HEK293T (cell line): ENCODE measurements at regions not wholly inside any gene's neighbourhood (a gene's known extent, or its start where the extent isn't known, plus 50 kb on each side); places are given as distances from the start of the nearest gene placed in this dataset.
"Not testable (repeated sequence)": the region's sequence is repeated elsewhere in the genome, so short reads cannot be mapped to it uniquely, and the experiment has no call there.

ENCODE experiments used
- CTCF ChIA-PET: fragments of 350-600 bp; formaldehyde crosslinking; extraction: SDS; loops from one replicate; lab custom pipeline; 2021; ENCODE audit warnings: antibody characterized with exemption, inconsistent platforms; lab: Yijun Ruan, JAX
- POLR2A ChIA-PET: fragments of 350-600 bp; formaldehyde crosslinking; extraction: SDS; loops from one replicate; lab custom pipeline; 2020; ENCODE audit warnings: antibody characterized with exemption, inconsistent platforms; lab: Yijun Ruan, JAX
- DNase-seq: peaks from one replicate; pipeline ENCODE4 v3.0.0; 2012; ENCODE audit warnings: mixed read lengths; ENCODE audit errors: extremely low spot score
- ARNT ChIP-seq: fragments of 450-650 bp; IDR thresholded peaks from 2 replicates; pipeline ENCODE4 v1.6.1; 2017; ENCODE audit warnings: mild to moderate bottlenecking
- BHLHE40 ChIP-seq: fragments of 450-650 bp; IDR thresholded peaks from 2 replicates; pipeline ENCODE4 v1.6.1; 2016; ENCODE audit warnings: mild to moderate bottlenecking, moderate library complexity, borderline replicate concordance
- CTBP1 ChIP-seq: fragments of 450-650 bp; IDR thresholded peaks from 2 replicates; pipeline ENCODE4 v1.6.1; 2016; ENCODE audit warnings: borderline replicate concordance
- ELF4 ChIP-seq: fragments of 450-650 bp; IDR thresholded peaks from 2 replicates; pipeline ENCODE4 v1.6.1; 2017; ENCODE audit warnings: antibody characterized with exemption
- FOXA1 ChIP-seq: fragments of 450-650 bp; IDR thresholded peaks from 2 replicates; pipeline ENCODE4 v1.6.1; 2016; ENCODE audit warnings: mild to moderate bottlenecking
- FOXK2 ChIP-seq: fragments of 450-650 bp; IDR thresholded peaks from 2 replicates; pipeline ENCODE4 v1.6.1; 2016; ENCODE audit warnings: mild to moderate bottlenecking
- FOXM1 ChIP-seq: fragments of 450-650 bp; IDR thresholded peaks from 2 replicates; pipeline ENCODE4 v1.6.1; 2017; ENCODE audit warnings: mild to moderate bottlenecking, borderline replicate concordance
- HDGF ChIP-seq: fragments of 450-650 bp; IDR thresholded peaks from 2 replicates; pipeline ENCODE4 v1.6.1; 2017; ENCODE audit warnings: antibody characterized with exemption, borderline replicate concordance
- L3MBTL2 ChIP-seq: fragments of 450-650 bp; conservative IDR thresholded peaks from 2 replicates; pipeline ENCODE4 v1.6.1; 2016; ENCODE audit warnings: mild to moderate bottlenecking
- LEF1 ChIP-seq: fragments of 450-650 bp; IDR thresholded peaks from 2 replicates; pipeline ENCODE4 v1.6.1; 2017; ENCODE audit warnings: mild to moderate bottlenecking, borderline replicate concordance
- NFRKB ChIP-seq: fragments of 450-650 bp; IDR thresholded peaks from 2 replicates; pipeline ENCODE4 v1.6.1; 2016; ENCODE audit warnings: mild to moderate bottlenecking, moderate library complexity
- SP1 ChIP-seq: fragments of 450-650 bp; IDR thresholded peaks from 2 replicates; pipeline ENCODE4 v1.6.1; 2017
- SUZ12 ChIP-seq: fragments of 450-650 bp; IDR thresholded peaks from 2 replicates; pipeline ENCODE4 v1.6.1; 2016; ENCODE audit warnings: mild to moderate bottlenecking
- TARDBP ChIP-seq: fragments of 450-650 bp; IDR thresholded peaks from 2 replicates; pipeline ENCODE4 v1.6.1; 2016
- ZNF384 ChIP-seq: fragments of 450-650 bp; IDR thresholded peaks from 2 replicates; pipeline ENCODE4 v1.6.1; 2016
- TF ChIP-seq, protein P1 (sequence below): fragments of 450-650 bp; IDR thresholded peaks from 2 replicates; pipeline ENCODE4 v1.6.1; 2016

DNA sequence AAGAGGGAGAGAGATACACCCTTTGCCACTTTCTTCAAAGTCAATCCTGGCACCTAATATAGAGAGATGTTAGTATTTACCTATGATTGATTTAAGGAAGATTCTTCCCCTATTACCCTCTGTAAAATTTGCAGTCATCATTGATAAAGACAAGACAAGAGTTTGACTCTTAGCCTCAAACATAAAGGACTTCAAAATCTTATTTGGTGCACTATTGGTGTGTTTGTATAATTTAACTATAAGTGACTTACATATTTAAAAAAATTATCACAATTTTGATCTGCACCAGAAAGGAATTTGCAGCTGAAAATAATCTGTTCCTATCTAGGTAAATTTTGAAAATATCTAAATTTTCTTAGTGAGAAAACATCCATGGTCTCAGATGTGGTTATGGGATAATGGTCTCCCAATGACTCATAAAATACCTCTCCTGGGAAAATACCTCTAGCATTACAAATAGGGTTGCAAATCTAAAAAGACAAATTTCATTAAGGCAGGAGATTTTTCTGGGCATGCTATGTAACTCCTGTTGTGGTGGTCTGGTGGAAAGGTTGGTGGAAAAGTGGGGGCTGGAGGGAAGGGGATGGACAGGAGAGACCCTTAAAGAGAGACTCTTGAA lies 173.6 kb upstream of the MED14 start:
- no peak for DNase-seq
- no peak for TF ChIP-seq ZNF384
- no peak for TF ChIP-seq ARNT
- POLR2A ChIA-PET = no interaction called here
- CTCF ChIA-PET = no interaction called here

DNA sequence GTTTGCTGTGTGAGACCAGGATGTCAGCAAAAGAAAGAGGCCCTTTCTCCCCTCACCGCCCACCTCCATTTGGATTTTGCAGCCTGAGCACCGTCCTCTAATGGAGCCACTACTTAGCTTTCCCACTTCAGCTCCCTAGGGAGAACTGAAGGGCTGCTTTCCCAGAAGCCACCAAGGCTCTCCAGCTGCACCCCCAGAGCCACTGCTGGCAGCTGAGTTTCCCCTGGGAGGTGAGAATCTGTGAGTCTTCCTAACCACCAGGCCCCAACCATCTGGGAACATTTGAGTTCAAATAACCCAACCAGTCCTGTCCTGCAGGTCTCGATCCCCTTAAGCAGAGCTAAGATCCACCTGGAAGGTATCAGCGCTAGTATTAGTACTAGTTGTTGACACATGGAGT lies 173.1 kb upstream of the USP9X start:
- POLR2A ChIA-PET = no interaction called here
- no peak for TF ChIP-seq ARNT
- TF ChIP-seq, protein P1, sequence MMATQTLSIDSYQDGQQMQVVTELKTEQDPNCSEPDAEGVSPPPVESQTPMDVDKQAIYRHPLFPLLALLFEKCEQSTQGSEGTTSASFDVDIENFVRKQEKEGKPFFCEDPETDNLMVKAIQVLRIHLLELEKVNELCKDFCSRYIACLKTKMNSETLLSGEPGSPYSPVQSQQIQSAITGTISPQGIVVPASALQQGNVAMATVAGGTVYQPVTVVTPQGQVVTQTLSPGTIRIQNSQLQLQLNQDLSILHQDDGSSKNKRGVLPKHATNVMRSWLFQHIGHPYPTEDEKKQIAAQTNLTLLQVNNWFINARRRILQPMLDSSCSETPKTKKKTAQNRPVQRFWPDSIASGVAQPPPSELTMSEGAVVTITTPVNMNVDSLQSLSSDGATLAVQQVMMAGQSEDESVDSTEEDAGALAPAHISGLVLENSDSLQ = no peak
- no peak for TF ChIP-seq L3MBTL2
- TF ChIP-seq FOXA1 = no peak
- no peak for TF ChIP-seq NFRKB
- no peak for TF ChIP-seq FOXM1
- TF ChIP-seq SP1 = no peak
- no peak for TF ChIP-seq FOXK2
- TF ChIP-seq BHLHE40 = no peak
- TF ChIP-seq HDGF = no peak
- CTCF ChIA-PET = no interaction called here

DNA sequence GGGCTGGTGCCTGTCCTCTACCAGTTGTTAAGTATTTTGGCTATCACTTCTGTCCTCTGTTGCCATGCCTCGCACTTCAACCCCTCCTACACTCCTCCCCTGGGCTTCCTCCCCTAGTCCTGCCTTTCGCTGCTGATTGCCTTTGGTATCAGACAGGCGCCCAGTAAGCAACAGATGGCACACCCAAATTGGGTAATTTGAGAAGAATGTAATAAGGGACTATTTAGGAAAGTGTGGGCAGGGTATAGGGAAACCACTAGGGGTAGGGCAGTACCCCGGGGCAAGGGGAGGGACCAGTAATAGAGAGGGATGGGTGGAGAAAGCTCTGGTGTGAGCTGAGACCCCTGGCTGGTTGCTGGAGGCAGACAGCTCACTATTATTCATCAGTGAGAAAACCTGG lies 172.7 kb upstream of the USP9X start:
- ChIA-PET POLR2A (no interaction called here), CTCF (no interaction called here)
- TF ChIP-seq NFRKB (no peak), ZNF384 (no peak), LEF1 (no peak), SUZ12 (no peak), ARNT (no peak), FOXK2 (no peak), ELF4 (no peak), BHLHE40 (no peak), CTBP1 (no peak)
- TF ChIP-seq, protein P1 = no peak
- no peak for DNase-seq

More for the DNA sequence above, 173.1 kb upstream of the USP9X start:
- DNase-seq = no peak

DNA sequence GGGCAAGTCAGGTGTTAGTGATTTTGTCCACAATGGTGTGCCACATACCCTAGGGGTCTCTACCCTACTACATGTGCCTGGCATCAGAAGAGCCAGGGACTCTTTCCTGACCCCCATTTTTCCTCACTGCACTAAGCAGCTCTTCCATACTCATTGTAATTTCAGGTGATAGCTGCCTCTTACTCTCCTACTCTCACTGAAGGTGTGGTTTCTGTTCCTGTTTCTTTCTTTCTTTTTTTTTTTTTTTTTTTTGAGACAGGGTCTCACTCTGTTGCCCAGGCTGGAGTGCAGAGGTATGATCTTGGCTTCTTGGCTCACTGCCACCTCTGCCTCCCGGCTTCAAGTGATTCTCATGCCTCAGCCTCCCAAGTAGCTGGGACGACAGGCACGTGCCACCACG lies 164.9 kb upstream of the USP9X start:
- ChIA-PET CTCF (no interaction called here), POLR2A (no interaction called here)
- TF ChIP-seq FOXM1 (no peak), TARDBP (no peak), L3MBTL2 (no peak), ELF4 (no peak), BHLHE40 (no peak), ARNT (no peak), CTBP1 (no peak), FOXK2 (no peak), LEF1 (no peak), SUZ12 (no peak), HDGF (no peak), SP1 (no peak), FOXA1 (no peak), ZNF384 (no peak)
- TF ChIP-seq, protein P1 = no peak
- DNase-seq = no peak

DNA sequence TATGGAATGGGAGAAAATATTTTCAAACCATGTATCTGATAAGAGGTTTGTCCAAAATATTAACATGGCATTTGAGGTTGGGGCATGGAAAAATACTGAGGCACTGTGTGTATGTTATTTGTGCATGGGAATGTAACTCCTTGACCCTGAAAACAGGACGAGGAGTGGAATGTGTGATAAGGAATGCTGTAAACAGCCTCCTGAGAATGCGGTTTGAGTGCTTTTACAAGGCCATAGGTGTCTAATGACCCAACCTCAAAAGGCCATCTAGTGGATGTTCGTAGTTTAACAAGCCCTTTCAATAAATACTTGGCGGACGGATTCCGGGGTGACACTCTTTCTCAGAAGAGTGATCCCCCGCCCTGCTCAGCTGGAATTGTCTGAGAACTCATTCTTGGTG lies 162.9 kb upstream of the USP9X start:
- DNase-seq = no peak
- TF ChIP-seq CTBP1 (no peak), ZNF384 (no peak), ARNT (no peak), BHLHE40 (no peak), ELF4 (no peak), L3MBTL2 (no peak), SUZ12 (no peak), SP1 (no peak), LEF1 (no peak), FOXK2 (no peak), FOXA1 (no peak), TARDBP (no peak)
- POLR2A ChIA-PET = no interaction called here
- CTCF ChIA-PET = interaction anchor here (1.1 kb wide), 1 partner anchor 258 kb away, joined by 3 read pairs; no protein-coding TSS in a partner anchor

DNA sequence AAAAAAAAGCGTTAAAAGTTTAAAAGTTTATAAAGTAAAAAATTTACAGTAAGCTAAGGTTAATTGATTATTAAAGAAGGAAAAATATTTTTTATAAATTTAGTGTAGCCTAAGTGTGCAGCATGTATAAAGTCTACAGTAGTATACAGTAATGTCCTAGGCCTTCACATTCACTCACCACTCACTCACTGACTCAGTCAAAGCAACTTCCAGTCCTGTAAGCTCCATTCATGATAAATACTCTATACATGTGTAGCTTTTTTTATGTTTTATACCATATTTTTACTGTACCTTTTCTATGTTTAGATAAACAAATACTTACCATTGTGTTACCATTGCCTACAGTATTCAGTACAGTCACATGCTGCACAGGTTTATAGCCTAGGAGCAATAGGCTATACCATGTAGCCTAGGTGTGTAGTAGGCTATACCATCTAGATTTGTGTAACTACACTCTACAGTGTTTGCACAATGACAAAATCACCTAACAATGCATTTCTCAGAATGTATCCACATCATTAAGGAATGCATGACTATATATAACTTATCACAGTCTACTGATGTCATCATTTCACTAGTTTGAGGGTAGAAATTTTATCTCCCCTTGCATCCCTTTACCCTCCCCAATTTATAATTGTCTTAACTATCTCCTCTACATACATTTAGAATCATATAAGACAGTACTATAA lies 158.4 kb upstream of the USP9X start:
- CTCF ChIA-PET = interaction anchor here (0.5 kb wide), 1 partner anchor 370 kb away, joined by 3 read pairs; no protein-coding TSS in a partner anchor
- POLR2A ChIA-PET, DNase-seq: not testable (repeated sequence)
